ENCODE measurements at regions not wholly inside any gene's neighbourhood (a gene's known extent, or its start where the extent isn't known, plus 50 kb on each side); places are given as distances from the start of the nearest gene placed in this dataset.

- Histone ChIP-seq H3K4me1 (replicated peaks) (no peaks in the 10 kb centered on the region), H3K27me3 (replicated peaks; ENCODE audit: insufficient read depth) (no peaks in the 10 kb centered on the region), H3K27ac (no peak overlapping the region), H3K36me3 (no peaks in the 10 kb centered on the region), H3K4me3 (no peak overlapping the region), H3K9me3 (no peaks in the 10 kb centered on the region)
- no peak for TF ChIP-seq POLR2A (IDR thresholded peaks at IDR 0.05)
- TF ChIP-seq CTCF (IDR thresholded peaks at IDR 0.05), result no peak
- no peak for TF ChIP-seq POLR2AphosphoS5 (IDR thresholded peaks at IDR 0.05)
- WGBS, result 41% methylated on average over 5 of the region's 5 CpGs
- no peak for DNase-seq (ENCODE audit: low spot score)
- intact Hi-C loops (cut with DNase I), result no loop called here
Observed at GRCh38 chr13:80716610-80717081, 375.7 kb upstream of the SPRY2 start.

- 94% methylated on average over 2 of the region's 2 CpGs for WGBS
- no peak overlapping the region for H3K4me3 ChIP-seq
- no peak overlapping the region for H3K27ac ChIP-seq
- intact Hi-C loops (cut with DNase I), result no loop called here
- no peak for DNase-seq (ENCODE audit: low spot score)
- TF ChIP-seq POLR2A (IDR thresholded peaks at IDR 0.05) (no peak), POLR2AphosphoS5 (IDR thresholded peaks at IDR 0.05) (no peak), CTCF (IDR thresholded peaks at IDR 0.05) (no peak)
- no peaks in the 10 kb centered on the region for H3K4me1 ChIP-seq (replicated peaks)
- no peaks in the 10 kb centered on the region for H3K9me3 ChIP-seq
- no peaks in the 10 kb centered on the region for H3K36me3 ChIP-seq
- H3K27me3 ChIP-seq (replicated peaks; ENCODE audit: insufficient read depth), result no peaks in the 10 kb centered on the region
Observed at GRCh38 chr13:80712026-80712425, 371.1 kb upstream of the SPRY2 start.

GRCh38 chr13:80708791-80709190, 367.9 kb upstream of the SPRY2 start:
- H3K27ac ChIP-seq, result no peak overlapping the region
- no peaks in the 10 kb centered on the region for H3K4me1 ChIP-seq (replicated peaks)
- intact Hi-C loops (cut with DNase I), result no loop called here
- no peaks in the 10 kb centered on the region for H3K9me3 ChIP-seq
- no peaks in the 10 kb centered on the region for H3K36me3 ChIP-seq
- no peak for DNase-seq (ENCODE audit: low spot score)
- H3K27me3 ChIP-seq (replicated peaks; ENCODE audit: insufficient read depth), result no peaks in the 10 kb centered on the region
- TF ChIP-seq POLR2AphosphoS5 (IDR thresholded peaks at IDR 0.05) (no peak), POLR2A (IDR thresholded peaks at IDR 0.05) (no peak), CTCF (IDR thresholded peaks at IDR 0.05) (no peak)
- no peak overlapping the region for H3K4me3 ChIP-seq

- no peak for TF ChIP-seq CTCF (IDR thresholded peaks at IDR 0.05)
- no peak for TF ChIP-seq POLR2AphosphoS5 (IDR thresholded peaks at IDR 0.05)
- no peak for TF ChIP-seq POLR2A (IDR thresholded peaks at IDR 0.05)
- H3K4me3 ChIP-seq, result no peak overlapping the region
- H3K9me3 ChIP-seq, result no peaks in the 10 kb centered on the region
- no peaks in the 10 kb centered on the region for H3K27me3 ChIP-seq (replicated peaks; ENCODE audit: insufficient read depth)
- no peaks in the 10 kb centered on the region for H3K36me3 ChIP-seq
- H3K4me1 ChIP-seq (replicated peaks), result no peaks in the 10 kb centered on the region
- WGBS, result 92% methylated on average over 31 of the region's 34 CpGs
- no peak for DNase-seq (ENCODE audit: low spot score)
- intact Hi-C loops (cut with DNase I), result no loop called here
- H3K27ac ChIP-seq, result no peak overlapping the region
Observed at GRCh38 chr13:80707000-80707983, 366.4 kb upstream of the SPRY2 start.

- TF ChIP-seq POLR2AphosphoS5 (IDR thresholded peaks at IDR 0.05), result no peak
- no peak for TF ChIP-seq CTCF (IDR thresholded peaks at IDR 0.05)
- no peak for TF ChIP-seq POLR2A (IDR thresholded peaks at IDR 0.05)
- intact Hi-C loops (cut with DNase I), result no loop called here
- Histone ChIP-seq H3K27me3 (replicated peaks; ENCODE audit: insufficient read depth) (no peaks in the 10 kb centered on the region), H3K4me3 (no peak overlapping the region), H3K4me1 (replicated peaks) (no peaks in the 10 kb centered on the region), H3K36me3 (no peaks in the 10 kb centered on the region), H3K9me3 (no peaks in the 10 kb centered on the region), H3K27ac (no peak overlapping the region)
- WGBS, result 95% methylated on average over 4 of the region's 10 CpGs
- no peak for DNase-seq (ENCODE audit: low spot score)
Observed at GRCh38 chr13:80706164-80706471, 365.2 kb upstream of the SPRY2 start.
